NCI-H2196 (cell line): ENCODE measurements at regions not wholly inside any gene's neighbourhood (a gene's known extent, or its start where the extent isn't known, plus 50 kb on each side); places are given as distances from the start of the nearest gene placed in this dataset.

Experiments
- DNase-seq: peaks from one replicate; lab custom pipeline; 2025; ENCODE audit not compliant: unreplicated experiment; lab: John Stamatoyannopoulos, UW

DNA sequence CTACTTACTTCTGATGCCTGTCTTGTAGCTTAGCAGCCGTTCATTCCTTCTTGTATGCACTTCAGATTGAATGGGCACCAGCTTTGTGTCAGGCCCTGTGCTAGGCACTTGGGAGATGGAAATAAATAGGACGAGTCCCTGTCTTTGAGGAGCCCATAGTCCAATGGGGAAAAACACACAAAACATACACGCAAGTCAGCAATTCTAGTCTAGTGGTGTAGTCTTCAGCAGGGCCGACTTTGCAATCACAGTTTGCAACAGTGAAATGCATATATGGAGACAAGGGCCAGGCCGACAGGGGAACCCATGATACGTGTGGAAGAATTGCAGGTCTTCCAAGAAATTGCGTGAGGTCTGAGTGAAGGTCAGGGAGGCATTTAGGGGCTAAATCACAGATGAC is 262.6 kb downstream of the MAF start:
- no peak for DNase-seq

DNA sequence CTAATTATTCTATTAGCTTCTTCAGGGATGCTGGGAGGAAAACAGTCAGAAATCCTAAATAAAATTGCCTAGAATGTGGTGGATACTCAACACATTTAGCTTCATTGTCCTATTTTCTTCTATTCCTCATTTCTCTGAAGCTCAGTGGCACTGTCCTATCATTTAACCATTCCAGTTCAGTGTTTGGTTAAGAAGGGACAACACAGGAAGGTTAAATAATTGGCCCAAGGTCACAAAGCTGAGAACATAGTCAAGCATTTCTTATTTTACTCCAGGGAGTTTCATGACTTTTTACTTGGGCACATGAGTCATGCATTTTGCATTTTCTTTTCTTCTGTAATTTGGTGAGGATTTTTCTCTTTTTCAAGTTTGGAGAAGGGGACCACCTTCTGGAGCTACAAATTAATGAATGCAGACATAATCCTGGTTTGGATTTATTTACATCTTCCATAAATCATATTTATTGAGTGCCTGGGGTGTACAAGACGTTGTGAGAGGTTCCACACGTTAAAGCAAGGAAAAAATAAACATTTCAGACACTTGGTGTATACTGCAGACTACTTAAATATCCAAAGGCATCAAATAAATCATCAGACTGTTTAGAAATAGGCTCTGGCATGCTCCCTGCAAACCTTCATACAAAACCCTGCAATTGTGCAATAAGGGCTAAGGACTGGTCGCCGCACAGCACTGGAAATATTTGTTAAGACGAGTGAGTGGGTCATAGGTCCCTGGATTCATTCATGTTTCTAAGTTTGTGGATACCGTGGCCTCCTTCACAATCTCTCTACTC is 263.9 kb downstream of the MAF start:
- DNase-seq, result no peak

DNA sequence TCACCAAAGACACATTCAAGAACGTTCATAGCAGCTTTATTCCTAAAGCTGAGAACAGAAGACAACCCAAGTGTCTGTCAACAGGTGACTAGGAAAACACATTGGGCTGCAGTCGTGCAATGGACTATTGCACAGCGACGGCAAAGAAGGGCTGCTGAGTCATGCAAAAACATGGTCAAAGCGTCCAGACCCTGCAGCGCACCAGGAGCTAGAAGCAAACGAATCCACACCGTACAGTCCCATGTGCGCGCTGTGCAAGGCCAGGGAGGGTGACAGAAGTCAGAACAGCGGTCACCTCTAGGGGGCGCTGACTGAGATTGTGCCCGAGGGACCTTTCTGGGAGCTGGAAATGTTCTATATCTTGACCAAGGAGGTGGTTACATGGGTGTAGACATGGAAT is 266.4 kb downstream of the MAF start:
- DNase-seq, result no peak

DNA sequence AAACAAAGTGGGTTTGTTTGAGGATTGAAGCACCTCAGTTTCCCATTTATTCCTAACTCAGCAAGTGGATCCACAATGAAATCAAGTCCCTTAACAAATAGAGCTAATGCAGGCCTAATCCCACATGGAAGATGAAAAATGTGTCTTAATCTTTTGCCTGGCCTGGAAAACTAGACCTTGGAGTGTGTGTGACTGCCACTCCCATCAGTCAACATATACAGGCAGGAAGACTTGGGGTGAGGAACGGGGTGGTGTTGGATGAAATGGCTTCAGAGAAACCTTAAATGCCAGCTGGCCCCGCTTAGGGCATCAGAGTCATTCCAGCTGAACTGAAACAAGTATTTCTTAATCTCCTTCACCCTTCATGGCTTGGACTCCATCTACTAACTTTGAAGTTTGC is 269.5 kb downstream of the MAF start:
- DNase-seq, result no peak

DNA sequence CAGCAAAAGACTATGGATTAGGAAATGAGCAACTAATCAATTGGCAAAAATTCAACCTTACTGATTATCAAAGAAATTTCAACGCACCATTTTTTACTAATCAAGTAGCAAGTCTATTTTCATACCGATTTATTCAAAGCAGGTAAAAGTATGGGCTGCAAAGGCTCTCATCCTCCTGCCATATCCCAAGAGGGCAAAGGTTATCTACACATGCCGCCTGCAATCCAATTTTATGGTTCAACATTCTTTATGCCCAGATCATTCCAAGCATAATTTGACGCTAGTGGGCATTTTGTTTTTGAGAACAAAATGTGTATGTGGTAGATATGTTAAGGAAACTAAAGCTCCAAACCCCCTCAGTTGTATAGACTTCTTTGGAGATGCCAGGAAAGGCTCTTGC is 270.6 kb downstream of the MAF start:
- no peak for DNase-seq

DNA sequence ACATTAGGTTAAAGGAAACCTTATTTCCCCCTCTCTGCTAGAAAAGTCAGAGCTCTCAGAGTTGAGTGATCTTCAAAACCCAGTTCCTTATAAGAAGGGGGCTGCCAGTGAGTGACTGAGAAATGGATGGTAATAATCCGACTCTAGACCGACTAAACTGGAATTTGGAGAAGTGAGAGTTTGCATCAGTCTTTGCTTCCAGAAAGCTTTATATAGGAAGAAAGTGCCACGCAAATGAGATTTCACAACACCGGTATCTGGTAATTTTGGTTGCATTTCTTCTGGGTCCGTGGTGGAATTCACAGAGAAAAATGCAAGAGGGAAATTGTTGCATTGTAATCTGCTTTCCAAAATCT is 271.4 kb downstream of the MAF start:
- DNase-seq, result no peak

DNA sequence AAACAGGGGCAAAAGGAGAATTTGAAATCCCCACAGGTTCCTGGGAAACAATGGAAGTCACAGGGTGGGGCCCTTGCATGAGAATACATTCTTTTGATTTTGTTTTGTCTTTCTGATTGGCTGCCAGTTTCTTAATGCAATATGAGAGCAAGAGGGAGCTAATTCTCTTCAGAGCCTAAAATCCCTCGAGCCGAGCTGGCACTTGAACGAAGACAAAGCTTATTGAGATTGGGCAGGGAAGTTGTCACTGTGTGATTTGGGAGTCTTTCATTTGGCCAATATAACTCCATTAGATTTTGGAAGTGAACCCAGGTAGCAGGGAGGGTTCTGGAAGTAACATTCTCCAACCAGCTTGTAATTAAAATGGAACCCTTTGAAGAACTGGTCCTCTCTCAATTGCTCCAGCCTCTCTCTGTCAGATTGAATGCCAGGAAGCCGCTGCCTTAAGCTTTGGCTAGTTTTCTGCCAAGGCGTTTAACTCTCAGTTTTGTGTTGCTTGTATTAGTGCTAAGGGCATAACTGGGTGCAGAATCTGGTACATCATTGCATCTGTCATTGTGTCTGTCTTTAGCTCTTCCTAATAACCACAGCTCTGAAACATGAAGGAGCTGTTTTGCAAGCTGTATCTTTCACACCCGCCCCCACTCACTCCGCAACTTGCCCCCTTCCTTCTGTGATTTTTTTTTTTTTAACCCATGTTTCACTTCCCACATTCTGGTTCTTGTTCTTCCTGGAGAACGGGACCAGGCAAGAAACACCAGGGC is 272.0 kb downstream of the MAF start:
- no peak for DNase-seq

DNA sequence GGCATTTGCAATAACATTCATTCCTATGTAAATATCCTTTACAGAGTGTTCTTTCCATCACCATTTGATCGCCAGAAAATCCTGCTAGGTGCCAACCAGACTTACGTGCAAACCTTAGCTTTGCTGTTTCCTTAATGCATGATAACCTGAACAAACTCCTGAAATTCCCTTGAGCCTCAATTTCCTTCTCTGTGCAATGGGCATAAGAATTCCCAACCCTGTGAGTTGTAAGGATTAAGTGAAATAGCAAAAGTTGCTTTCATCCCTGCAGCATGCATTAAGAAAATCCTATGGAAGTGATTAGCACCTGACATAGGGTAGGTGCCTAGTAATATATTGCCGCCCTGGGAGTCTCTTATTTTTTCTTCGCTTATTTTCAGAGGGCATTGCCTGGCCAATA is 272.7 kb downstream of the MAF start:
- DNase-seq, result no peak

DNA sequence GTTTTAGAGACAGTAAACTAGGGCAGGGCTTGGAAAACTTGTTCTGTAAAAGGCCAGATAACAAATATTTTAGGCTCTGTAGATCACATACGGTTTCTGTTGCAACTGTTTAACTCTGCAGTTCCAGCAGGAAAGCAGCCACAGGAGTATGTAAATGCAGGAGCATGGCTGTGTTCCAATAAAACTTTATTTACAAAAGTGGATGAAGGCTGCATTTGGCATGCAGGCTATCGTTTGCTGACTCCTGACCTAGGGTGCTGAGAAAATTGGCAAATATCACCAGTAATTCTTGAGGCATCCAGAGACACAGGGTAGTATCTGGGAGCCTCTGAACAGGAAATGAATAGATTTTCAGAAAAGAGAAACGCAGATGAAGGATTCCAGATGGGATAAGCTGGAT is 274.0 kb downstream of the MAF start:
- DNase-seq, result no peak

DNA sequence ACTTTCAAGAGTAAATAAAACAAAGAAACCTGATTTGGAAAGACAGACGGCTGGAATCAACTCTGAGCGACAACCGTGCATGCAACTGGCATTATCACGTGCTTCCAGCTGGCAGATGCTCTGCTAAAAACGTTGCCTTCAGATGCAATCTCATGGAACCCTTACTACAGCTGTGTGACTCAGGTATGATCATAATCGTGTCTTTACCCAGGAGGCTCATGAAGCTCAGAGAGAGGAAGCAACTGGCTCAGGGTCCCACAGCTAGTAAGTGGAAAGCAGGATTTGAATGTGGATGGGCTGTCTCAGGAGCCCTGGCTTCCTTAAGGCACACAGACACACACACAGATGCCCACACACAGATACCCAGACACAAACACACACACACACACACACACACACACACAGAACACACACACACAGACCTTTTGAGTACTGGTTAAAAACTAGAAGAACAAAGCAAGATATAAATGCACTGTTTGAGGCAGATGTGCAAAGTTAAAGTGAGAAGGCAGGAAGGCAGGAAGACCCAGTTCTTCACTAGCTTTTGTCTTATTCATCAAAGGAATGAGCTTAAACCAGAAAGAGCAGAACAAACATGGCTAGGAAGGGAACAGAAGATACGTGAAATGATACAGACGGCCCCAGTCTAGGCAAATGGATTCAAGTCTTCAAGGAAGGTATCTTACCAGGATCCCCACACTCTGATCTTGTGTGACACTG is 275.2 kb downstream of the MAF start:
- no peak for DNase-seq

DNA sequence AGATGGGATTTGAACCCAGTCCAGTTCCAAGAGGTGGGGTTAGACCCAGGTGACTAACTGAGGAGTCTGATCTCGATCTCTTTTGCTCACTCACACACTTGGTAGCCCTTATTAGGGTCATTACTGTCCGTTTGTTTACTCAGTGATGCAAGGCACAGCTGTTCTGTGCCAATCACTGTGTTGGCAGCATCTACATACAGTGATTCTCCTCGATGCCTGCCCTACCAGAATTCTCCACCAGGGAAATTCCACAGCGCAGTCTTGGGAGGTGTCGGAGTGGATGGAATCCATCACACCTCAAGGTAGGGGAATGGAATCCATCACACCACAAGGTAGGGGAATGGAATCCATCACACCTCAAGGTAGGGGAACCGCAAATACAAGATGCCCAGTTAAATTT is 279.6 kb downstream of the MAF start:
- DNase-seq, result no peak

DNA sequence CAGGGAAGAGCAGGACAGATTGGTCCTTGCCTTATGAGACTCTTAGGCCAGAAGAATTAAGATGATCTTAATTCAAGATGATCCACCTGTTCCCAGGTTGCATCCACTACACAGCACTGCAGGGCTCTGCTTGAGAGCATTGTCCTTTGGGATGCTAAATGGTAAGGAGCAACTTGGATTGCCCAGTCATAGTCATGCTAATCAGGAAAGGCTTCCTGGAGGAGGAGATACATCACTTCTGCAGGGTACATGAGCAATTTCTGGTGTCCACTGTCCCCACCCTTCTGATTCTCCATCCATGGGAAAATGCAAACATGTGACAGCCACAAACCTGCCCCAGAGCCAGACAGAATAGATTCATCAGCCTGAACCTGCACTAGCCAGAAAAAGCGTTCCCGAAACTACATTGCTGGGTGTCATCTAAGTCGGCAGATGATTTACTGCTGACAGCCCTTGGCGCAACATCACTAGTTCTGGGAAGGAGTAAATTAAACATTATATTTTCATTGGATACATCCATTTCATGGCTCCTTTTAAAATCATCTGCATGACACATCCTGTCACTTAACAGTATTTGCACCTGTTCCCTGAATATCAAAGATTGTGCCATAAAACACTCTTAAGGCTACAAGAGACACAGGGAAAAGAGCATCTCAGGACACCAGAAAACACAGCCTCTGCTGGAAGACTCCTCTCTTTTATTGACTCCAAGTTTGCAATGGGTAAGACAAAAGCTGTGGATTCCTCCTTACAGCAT is 282.2 kb downstream of the MAF start:
- DNase-seq, result no peak

DNA sequence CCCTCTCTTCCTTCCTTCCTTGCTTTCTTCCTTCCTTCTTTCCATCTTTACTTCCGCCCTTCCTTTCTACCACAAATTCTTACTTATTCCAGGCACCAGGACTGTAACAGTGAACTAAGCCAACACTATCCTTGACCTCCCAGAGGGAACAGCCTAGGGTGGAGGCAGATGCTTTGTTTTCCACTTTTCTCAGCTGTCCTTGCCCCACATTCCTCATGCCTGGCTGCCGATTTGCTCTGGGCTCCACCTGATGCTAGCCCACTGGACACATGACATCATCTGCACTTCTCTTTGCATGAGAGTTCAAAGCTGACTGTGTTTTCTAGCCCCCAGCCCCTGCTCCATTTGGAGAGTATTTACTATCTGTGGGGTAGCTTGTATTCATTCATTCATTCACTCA is 283.0 kb downstream of the MAF start:
- DNase-seq, result no peak

DNA sequence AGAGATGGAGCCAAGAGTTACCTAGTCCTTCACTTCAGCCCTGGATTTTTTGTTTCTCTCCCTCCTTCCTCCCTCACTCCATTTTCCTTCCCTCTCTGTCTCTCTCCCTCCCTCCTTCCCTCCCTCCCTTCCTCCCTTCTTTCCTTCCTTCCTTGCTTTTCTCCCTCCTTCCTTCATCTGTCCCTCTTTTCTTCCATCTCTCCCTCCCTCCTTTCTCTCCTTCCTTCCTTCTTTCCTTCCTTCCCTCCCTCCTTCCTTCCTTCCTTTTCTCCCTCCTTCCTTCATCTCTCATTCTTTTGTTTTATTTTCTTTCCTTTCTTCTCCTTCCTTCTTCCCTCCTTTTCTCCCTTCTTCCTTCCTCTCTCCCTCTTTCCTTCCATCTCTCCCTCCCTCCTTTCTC is 283.5 kb downstream of the MAF start:
- DNase-seq, result no peak

DNA sequence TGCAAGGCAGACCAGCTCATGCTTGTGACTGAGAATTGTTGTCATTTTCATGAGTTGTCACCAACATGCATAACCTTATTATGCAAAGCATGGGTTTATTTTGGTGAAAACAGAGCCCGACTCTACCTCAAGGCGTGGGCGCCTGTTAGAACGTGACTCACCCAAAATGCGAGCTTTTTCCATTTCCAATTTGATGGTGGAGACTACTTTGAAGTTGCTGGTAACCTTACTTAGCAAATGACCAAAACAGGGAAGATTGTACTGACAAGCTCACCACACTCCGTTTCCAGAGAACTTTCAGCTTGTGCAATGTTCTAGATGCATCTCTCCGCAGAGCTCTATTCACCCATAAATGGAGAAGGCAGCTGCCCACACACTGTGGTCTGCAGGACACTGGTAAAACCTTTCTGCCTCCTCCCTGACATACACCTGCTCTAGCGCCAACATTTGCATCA is 284.5 kb downstream of the MAF start:
- DNase-seq, result no peak

DNA sequence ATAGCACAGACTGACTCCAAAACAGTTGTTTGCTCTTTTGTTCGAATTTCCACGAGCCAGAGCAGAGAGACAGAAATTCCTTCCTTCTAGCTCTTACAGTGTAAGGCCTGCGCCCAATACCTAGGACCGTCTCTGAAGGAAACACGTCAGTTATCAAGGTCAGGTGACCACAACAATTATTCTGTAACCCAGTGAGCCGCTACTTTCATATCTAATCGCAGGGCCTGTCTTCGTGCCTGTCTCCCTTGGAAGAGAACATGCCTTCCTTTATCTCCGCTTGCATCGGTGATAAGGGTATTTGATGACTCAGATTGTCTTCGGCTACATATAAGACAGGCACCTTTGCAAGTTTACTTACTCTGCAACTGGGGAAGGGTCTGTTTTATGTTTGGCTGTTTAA is 288.0 kb downstream of the MAF start:
- no peak for DNase-seq

DNA sequence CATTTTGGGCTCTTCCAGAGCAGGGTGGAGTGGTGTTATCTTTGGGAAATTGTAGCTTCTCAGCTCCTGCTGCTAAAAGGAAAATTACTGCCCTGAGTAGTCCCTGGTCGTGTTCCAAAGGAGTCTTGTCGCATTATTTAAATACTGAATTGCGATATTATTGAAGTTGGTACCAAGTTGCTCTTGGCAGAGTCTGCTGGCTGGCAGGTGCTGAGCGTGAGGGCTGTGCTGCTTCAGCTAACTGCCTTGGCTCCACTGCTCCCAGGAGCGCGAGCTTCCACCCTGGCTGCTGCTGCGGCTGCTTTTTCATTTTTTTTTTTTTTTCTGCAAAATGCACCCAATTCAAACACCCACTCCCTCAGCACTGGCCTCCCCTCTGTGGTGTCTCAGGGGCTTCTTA is 289.8 kb downstream of the MAF start:
- DNase-seq, result no peak

DNA sequence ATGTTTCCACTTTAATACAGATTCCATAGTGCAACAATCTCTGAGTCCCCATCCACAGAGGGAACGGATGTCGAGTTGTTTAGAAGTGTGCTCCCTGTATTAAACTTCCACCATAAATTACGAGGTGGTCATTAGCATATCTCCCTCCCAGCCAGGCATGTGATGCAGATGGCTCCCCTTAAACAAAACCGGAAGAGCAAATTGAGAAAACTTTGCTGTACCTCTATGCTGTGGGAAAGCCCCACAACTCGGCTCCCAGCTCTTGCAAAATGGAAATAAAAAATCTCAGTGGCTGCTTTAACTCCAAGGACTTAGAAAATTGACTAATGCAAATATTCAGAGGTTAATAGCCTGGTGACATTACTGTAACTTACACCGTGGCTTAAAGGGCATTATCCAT is 290.9 kb downstream of the MAF start:
- no peak for DNase-seq

DNA sequence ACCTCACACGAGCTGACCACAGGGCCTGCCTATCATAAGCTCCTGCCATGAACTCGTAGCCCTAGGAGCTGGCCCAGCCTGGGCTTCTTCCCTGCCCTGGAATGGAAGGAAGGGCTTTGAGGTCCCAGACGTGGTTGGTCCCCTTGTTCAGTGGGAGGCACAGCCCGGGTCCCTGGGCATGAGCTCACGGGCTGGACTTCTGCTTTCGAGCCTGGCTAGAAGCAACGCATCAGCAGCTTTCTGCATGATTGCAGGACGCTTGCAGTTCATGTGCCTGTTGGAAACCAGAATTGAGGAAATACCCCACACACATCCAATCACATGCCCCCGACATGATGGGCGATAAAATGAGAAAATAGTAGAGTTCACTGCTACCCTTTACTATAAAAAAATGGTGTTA is 293.3 kb downstream of the MAF start:
- no peak for DNase-seq

DNA sequence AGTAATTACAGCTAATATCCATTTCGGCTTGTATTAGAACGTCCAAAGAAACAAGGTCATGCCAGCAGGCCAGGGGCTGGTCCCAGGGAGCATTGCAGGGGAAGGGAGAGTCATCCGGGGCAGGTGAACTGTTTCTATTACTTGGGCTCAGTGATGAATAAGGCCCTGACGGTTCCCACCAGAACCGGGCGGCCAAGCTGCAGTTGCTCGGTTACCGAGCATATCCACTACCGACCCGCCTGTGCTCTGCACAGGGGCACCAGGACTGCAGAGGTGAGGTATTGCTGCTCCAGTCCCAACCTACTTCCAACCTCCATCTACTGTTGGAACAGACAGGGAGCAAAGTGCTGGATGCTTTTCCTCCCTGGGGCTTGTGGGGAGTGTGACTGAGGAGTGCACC is 295.5 kb downstream of the MAF start:
- no peak for DNase-seq

DNA sequence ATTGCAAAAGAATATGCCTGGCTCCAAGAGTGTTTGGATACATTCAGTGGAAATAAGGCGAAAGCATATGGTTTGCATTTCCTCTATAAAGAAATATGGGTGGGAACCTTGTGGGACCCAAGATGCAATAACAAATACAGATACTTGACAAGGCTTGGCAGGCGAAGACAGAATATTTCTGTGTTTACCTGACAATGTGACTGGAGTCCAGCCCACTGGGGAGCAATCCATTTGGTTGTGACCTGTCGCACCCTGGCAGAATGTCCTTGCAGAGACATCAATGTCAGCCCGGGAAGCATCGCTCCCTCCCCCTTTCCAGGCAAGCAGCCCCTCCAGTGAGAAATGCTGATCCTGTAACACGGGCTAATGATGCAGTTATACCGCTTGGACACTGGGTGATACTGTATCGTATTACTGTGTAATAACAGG is 296.6 kb downstream of the MAF start:
- DNase-seq, result no peak
